ENCODE measurements at regions not wholly inside any gene's neighbourhood (a gene's known extent, or its start where the extent isn't known, plus 50 kb on each side); places are given as distances from the start of the nearest gene placed in this dataset.

- intact Hi-C loops (cut with micrococcal nuclease): no loop called here
- TF ChIP-seq CTCF (IDR thresholded peaks at IDR 0.05): no peak
- Mint-ChIP-seq H3K27me3 (no peaks in the 10 kb centered on the region), H3K9me3 (peaks cover 9% of the 10 kb centered on the region), H3K4me1 (ENCODE audit: low read depth) (no peaks in the 10 kb centered on the region), H3K27ac (no peak overlapping the region), H3K4me3 (no peak overlapping the region), H3K36me3 (ENCODE audit: low read depth) (no peaks in the 10 kb centered on the region)
- POLR2A ChIA-PET: no interaction called here
- DNase-seq: no peak
- CTCF ChIA-PET: no interaction called here
- no peak for ATAC-seq
Observed at GRCh38 chr9:115386963-115387770, 269.2 kb upstream of the TNC start.

- POLR2A ChIA-PET: no interaction called here
- DNase-seq (no peak), ATAC-seq (no peak)
- H3K9me3 Mint-ChIP-seq: no peaks in the 10 kb centered on the region
- H3K36me3 Mint-ChIP-seq (ENCODE audit: low read depth): no peaks in the 10 kb centered on the region
- no peak overlapping the region for H3K4me3 Mint-ChIP-seq
- CTCF ChIA-PET: no interaction called here
- TF ChIP-seq CTCF (IDR thresholded peaks at IDR 0.05): no peak
- no peaks in the 10 kb centered on the region for H3K4me1 Mint-ChIP-seq (ENCODE audit: low read depth)
- intact Hi-C loops (cut with micrococcal nuclease): loop anchor here (10.0 kb wide), 1 partner anchor 76 kb away; no protein-coding TSS in a partner anchor
- H3K27ac Mint-ChIP-seq: no peak overlapping the region
- no peaks in the 10 kb centered on the region for H3K27me3 Mint-ChIP-seq
Observed at GRCh38 chr9:115391168-115391825, 273.3 kb upstream of the TNC start.

- Mint-ChIP-seq H3K9me3 (no peaks in the 10 kb centered on the region), H3K4me1 (ENCODE audit: low read depth) (no peaks in the 10 kb centered on the region), H3K36me3 (ENCODE audit: low read depth) (no peaks in the 10 kb centered on the region), H3K27ac (no peak overlapping the region), H3K27me3 (peaks cover 3% of the 10 kb centered on the region), H3K4me3 (no peak overlapping the region)
- intact Hi-C loops (cut with micrococcal nuclease): loop anchor here (10.0 kb wide), 1 partner anchor 79 kb away; no protein-coding TSS in a partner anchor
- ATAC-seq (no peak), DNase-seq (no peak)
- ChIA-PET POLR2A (no interaction called here), CTCF (interaction anchor here (1.2 kb wide), 1 partner anchor 24 kb away, joined by 3 read pairs; no protein-coding TSS in a partner anchor)
- TF ChIP-seq CTCF (IDR thresholded peaks at IDR 0.05): no peak
Observed at GRCh38 chr9:115393976-115394775, 276.2 kb upstream of the TNC start.

- peaks cover 3% of the 10 kb centered on the region for H3K27me3 Mint-ChIP-seq
- intact Hi-C loops (cut with micrococcal nuclease): loop anchor here (10.0 kb wide), 1 partner anchor 81 kb away; no protein-coding TSS in a partner anchor
- no peak for TF ChIP-seq CTCF (IDR thresholded peaks at IDR 0.05)
- H3K4me3 Mint-ChIP-seq: no peak overlapping the region
- no peaks in the 10 kb centered on the region for H3K9me3 Mint-ChIP-seq
- H3K4me1 Mint-ChIP-seq (ENCODE audit: low read depth): no peaks in the 10 kb centered on the region
- no peaks in the 10 kb centered on the region for H3K36me3 Mint-ChIP-seq (ENCODE audit: low read depth)
- no peak for ATAC-seq
- ChIA-PET POLR2A (no interaction called here), CTCF (interaction anchor here (1.2 kb wide), 1 partner anchor 26 kb away, joined by 3 read pairs; no protein-coding TSS in a partner anchor)
- DNase-seq: no peak
- H3K27ac Mint-ChIP-seq: no peak overlapping the region
Observed at GRCh38 chr9:115395511-115396021, 277.6 kb upstream of the TNC start.

All from activated CD8-positive, alpha-beta T cell treated with anti-CD3 and anti-CD28 coated beads for 36 hours (primary cell).